ENCODE measurements at regions not wholly inside any gene's neighbourhood (a gene's known extent, or its start where the extent isn't known, plus 50 kb on each side); places are given as distances from the start of the nearest gene placed in this dataset.

DNA sequence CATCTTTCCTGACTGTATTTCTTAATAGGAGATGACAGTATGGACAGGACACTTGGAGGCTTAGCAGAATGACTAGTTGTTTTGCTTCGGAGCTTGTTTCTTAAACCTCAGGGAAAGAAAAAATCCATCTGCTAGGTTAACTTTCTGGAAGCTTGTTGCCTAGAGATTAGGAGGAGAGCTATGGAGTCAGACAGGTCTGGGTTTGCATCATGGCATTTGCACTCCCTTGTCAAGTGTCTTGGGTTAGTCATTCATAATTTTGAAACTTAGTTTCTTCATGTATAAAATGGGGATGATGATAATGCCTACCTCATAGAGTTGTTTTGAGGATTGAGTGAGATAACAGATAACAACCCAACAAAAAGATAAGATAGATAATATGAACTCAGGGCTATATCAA, 231.5 kb downstream of the STK31 start:
- intact Hi-C loops (cut with DNase I), result no loop called here
- WGBS, 3 donors, result 80 to 84% (median 83%) methylated on average over 1 of the region's 1 CpG

DNA sequence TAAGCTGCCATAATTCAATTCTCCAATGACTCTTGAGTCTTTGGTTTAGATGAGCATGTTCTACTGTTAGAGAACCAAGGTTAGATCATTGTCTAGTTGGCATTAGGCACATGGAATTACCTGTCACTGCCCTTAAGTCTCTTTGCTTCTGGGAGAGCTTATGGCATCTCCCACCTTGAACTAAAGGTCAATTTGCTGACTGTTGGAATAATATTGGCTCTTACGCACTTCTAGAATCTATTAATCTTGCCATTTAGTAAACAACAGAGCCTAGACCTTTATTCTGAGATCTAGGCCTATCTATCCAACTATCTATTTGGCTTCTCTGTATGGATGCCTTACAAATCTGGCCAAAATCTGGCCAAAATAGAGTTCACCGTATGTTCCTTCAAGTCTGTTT, 232.0 kb downstream of the STK31 start:
- intact Hi-C loops (cut with DNase I), result no loop called here
- DNase-seq (no peak), ATAC-seq (no peak)
- TF ChIP-seq, protein P1, sequence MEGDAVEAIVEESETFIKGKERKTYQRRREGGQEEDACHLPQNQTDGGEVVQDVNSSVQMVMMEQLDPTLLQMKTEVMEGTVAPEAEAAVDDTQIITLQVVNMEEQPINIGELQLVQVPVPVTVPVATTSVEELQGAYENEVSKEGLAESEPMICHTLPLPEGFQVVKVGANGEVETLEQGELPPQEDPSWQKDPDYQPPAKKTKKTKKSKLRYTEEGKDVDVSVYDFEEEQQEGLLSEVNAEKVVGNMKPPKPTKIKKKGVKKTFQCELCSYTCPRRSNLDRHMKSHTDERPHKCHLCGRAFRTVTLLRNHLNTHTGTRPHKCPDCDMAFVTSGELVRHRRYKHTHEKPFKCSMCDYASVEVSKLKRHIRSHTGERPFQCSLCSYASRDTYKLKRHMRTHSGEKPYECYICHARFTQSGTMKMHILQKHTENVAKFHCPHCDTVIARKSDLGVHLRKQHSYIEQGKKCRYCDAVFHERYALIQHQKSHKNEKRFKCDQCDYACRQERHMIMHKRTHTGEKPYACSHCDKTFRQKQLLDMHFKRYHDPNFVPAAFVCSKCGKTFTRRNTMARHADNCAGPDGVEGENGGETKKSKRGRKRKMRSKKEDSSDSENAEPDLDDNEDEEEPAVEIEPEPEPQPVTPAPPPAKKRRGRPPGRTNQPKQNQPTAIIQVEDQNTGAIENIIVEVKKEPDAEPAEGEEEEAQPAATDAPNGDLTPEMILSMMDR (IDR thresholded peaks at IDR 0.05), result no peak
- 95 to 97% (median 95%) methylated on average over 2 of the region's 2 CpGs for WGBS, 3 donors
- Histone ChIP-seq H3K4me3 (no peak overlapping the region), H3K36me3 (ENCODE audit: insufficient read depth in 1 of 2, low read depth in 1 of 2) (no peaks in the 10 kb centered on the region), H3K27me3 (ENCODE audit: insufficient read depth in 3 of 3, low read length in 2 of 3) (no peaks in the 10 kb centered on the region), H3K27ac (no peak overlapping the region), H3K9me3 (peaks cover 2% of the 10 kb centered on the region), H3K4me1 (no peaks in the 10 kb centered on the region)

More for the DNA sequence above, 231.5 kb downstream of the STK31 start:
- Histone ChIP-seq H3K36me3 (ENCODE audit: insufficient read depth in 1 of 2, low read depth in 1 of 2) (no peaks in the 10 kb centered on the region), H3K27ac (no peak overlapping the region), H3K4me3 (no peak overlapping the region), H3K9me3 (no peaks in the 10 kb centered on the region), H3K4me1 (no peaks in the 10 kb centered on the region), H3K27me3 (ENCODE audit: insufficient read depth in 3 of 3, low read length in 2 of 3) (no peaks in the 10 kb centered on the region)
- TF ChIP-seq, protein P1 (IDR thresholded peaks at IDR 0.05), result no peak
- DNase-seq (no peak), ATAC-seq (no peak)

DNA sequence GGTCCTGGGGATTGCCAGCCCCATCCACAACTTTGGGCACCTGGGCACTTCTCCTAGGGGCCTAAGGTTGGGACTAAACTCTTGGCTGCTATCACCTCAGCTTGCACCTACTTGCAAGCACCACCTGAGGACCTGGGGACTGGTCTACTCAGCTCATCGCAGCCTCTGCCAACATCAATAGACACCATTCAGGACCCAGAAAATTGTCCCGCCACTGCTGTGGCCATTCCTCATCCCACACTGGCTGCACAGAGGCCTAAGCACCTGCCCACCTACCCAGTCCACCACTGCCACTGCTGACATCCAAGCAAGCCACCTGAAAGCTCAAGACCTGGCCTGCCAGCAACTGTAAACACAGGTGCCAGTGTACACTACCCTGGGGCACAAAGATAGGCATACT, 234.1 kb downstream of the STK31 start:
- WGBS, 3 donors, result 93 to 100% (median 95%) methylated on average over 2 of the region's 2 CpGs
- H3K4me1 ChIP-seq, result no peaks in the 10 kb centered on the region
- H3K36me3 ChIP-seq (ENCODE audit: insufficient read depth in 1 of 2, low read depth in 1 of 2), result no peaks in the 10 kb centered on the region
- peaks cover 5% of the 10 kb centered on the region for H3K9me3 ChIP-seq
- no peaks in the 10 kb centered on the region for H3K27me3 ChIP-seq (ENCODE audit: insufficient read depth in 3 of 3, low read length in 2 of 3)
- no peak overlapping the region for H3K4me3 ChIP-seq
- intact Hi-C loops (cut with DNase I), result no loop called here
- no peak for DNase-seq
- no peak for ATAC-seq
- H3K27ac ChIP-seq, result no peak overlapping the region
- TF ChIP-seq, protein P1 (IDR thresholded peaks at IDR 0.05), result no peak

- Histone ChIP-seq H3K9me3 (peaks cover 5% of the 10 kb centered on the region), H3K36me3 (ENCODE audit: insufficient read depth in 1 of 2, low read depth in 1 of 2) (no peaks in the 10 kb centered on the region), H3K4me1 (no peaks in the 10 kb centered on the region), H3K27ac (no peak overlapping the region), H3K27me3 (ENCODE audit: insufficient read depth in 3 of 3, low read length in 2 of 3) (no peaks in the 10 kb centered on the region), H3K4me3 (no peak overlapping the region)
- intact Hi-C loops (cut with DNase I), result no loop called here
- ATAC-seq, result no peak
- no peak for DNase-seq
- TF ChIP-seq, protein P1 (IDR thresholded peaks at IDR 0.05), result no peak
Measured at GRCh38 chr7:23945472-23945871, 235.5 kb downstream of the STK31 start.

DNA sequence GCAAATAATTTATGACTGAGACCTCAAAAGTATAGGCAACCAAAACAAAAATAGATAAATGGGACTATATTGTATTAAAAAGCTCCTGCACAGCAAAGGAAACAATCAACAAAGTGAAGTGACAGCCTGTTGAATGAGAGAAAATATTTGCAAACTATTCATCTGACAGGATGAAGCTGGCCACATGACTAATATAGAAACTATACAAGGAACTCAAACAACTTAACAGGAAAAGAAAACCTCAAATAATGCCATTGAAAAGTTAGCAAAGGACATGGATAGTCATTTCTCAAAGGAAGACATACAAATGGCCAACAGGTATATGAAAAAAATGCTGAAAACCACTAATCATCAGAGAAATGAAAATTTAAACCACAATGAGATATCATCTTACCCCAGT, 245.1 kb downstream of the STK31 start:
- H3K36me3 ChIP-seq (ENCODE audit: insufficient read depth in 1 of 2, low read depth in 1 of 2), result no peaks in the 10 kb centered on the region
- no peak overlapping the region for H3K4me3 ChIP-seq
- TF ChIP-seq, protein P1 (IDR thresholded peaks at IDR 0.05), result no peak
- no peak overlapping the region for H3K27ac ChIP-seq
- ATAC-seq (no peak), DNase-seq (no peak)
- H3K27me3 ChIP-seq (ENCODE audit: insufficient read depth in 3 of 3, low read length in 2 of 3), result no peaks in the 10 kb centered on the region
- intact Hi-C loops (cut with DNase I), result no loop called here
- H3K4me1 ChIP-seq, result no peaks in the 10 kb centered on the region
- H3K9me3 ChIP-seq, result peaks cover 5% of the 10 kb centered on the region

Data from psoas muscle (tissue), 7 donors.